ENCODE measurements at regions not wholly inside any gene's neighbourhood (a gene's known extent, or its start where the extent isn't known, plus 50 kb on each side); places are given as distances from the start of the nearest gene placed in this dataset.

- TF ChIP-seq CTCF (IDR thresholded peaks at IDR 0.05) (no peak), EP300 (IDR thresholded peaks at IDR 0.05) (no peak)
Measured at GRCh38 chr10:130775311-130775710, 536.2 kb downstream of the TCERG1L start.
